Natural killer cell (primary cell): ENCODE measurements at regions not wholly inside any gene's neighbourhood (a gene's known extent, or its start where the extent isn't known, plus 50 kb on each side); places are given as distances from the start of the nearest gene placed in this dataset.

ENCODE experiments used
- ATAC-seq, 3 donors: fragments of 150-1000 bp in 2 of 3; fragments of 200-7000 bp in 1 of 3; cut with Tn5 transposase; 1 replicate in 1 of 3; 2 replicates in 2 of 3; pipeline ENCODE4 v1.10.0; 2021; ENCODE audit warnings: mild to moderate bottlenecking in 2 of 3, moderate library complexity in 2 of 3
- DNase-seq, 2 donors: peaks; one replicate each; pipeline versions ENCODE4 v3.0.0 to v3.0.0-alpha.2; 2013 to 2021; ENCODE audit warnings: mixed read lengths in 1 of 2
- H3K27ac ChIP-seq: one replicate; pipeline ENCODE4 v1.5.1; 2013; ENCODE audit warnings: mild to moderate bottlenecking, low read length
- H3K27me3 ChIP-seq: one replicate; pipeline ENCODE4 v1.6.1; 2013; ENCODE audit warnings: low read length; ENCODE audit not compliant: control insufficient read depth, insufficient read depth
- H3K36me3 ChIP-seq: one replicate; pipeline ENCODE4 v1.6.1; 2013; ENCODE audit warnings: low read length; ENCODE audit not compliant: control insufficient read depth, insufficient read depth
- H3K4me1 ChIP-seq: one replicate; pipeline ENCODE4 v1.6.1; 2013; ENCODE audit warnings: low read length; ENCODE audit not compliant: control insufficient read depth, insufficient read depth
- H3K4me3 ChIP-seq: one replicate; pipeline ENCODE4 v1.5.1; 2013; ENCODE audit warnings: low read length
- H3K9me3 ChIP-seq: one replicate; pipeline ENCODE4 v1.6.1; 2013; ENCODE audit warnings: low read length; ENCODE audit not compliant: control insufficient read depth, insufficient read depth
- H3K27ac Mint-ChIP-seq, 2 donors: one replicate each; pipeline ENCODE4 v1.8.0; 2022; ENCODE audit warnings: mild to moderate bottlenecking in 2 of 2, mixed read lengths in 2 of 2, moderate library complexity in 1 of 2
- H3K27me3 Mint-ChIP-seq, 2 donors: one replicate each; pipeline ENCODE4 v1.8.0; 2022; ENCODE audit warnings: low read depth in 2 of 2, mixed read lengths in 2 of 2
- H3K36me3 Mint-ChIP-seq: one replicate; pipeline ENCODE4 v1.8.0; 2022; ENCODE audit warnings: mixed read lengths
- H3K4me1 Mint-ChIP-seq, 2 donors: one replicate each; pipeline ENCODE4 v1.8.0; 2022; ENCODE audit warnings: mixed read lengths in 2 of 2
- H3K4me3 Mint-ChIP-seq: one replicate; pipeline ENCODE4 v1.8.0; 2022; ENCODE audit warnings: mild to moderate bottlenecking, moderate library complexity, mixed read lengths
- H3K9me3 Mint-ChIP-seq, 2 donors: one replicate each; pipeline ENCODE4 v1.8.0; 2022; ENCODE audit warnings: mixed read lengths in 2 of 2
- WGBS: methylation state at CpG from one replicate; pipeline ENCODE4 v1.1.7; 2013; ENCODE audit warnings: missing lambda C conversion rate; ENCODE audit not compliant: insufficient coverage; 5-methylcytosine and 5-hydroxymethylcytosine counted together
- intact Hi-C: fragments of 100-400 bp; cut with micrococcal nuclease; formaldehyde crosslinking; loops from one replicate; pipeline ENCODE4 v1.14.2; 2022
- TF ChIP-seq, protein P1 (sequence below): fragments of 200-600 bp; IDR thresholded peaks from one replicate; pipeline ENCODE4 v1.8.0; 2022; ENCODE audit warnings: antibody characterized with exemption

DNA sequence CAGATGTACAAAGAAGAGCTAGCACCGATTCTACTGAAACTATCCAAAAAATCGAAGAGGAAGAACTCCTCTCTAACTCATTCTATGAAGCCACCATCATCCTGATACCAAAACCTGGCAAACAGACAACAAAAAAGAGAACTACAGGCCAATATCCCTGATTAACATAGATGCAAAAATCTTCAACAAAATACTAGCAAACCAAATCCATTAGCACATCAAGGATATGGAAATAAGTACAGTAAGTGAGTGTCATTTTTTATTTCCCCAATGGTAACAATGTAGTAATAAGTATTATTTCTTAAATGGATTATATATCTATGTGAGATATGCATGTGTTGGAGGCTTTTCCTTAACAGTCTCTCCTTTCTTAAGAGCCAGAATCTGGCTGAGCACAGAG, 134.5 kb upstream of the SMLR1 start:
- Histone ChIP-seq H3K36me3 (no peaks in the 10 kb centered on the region), H3K27ac (no peak overlapping the region), H3K4me3 (no peak overlapping the region), H3K4me1 (no peaks in the 10 kb centered on the region), H3K9me3 (no peaks in the 10 kb centered on the region), H3K27me3 (no peaks in the 10 kb centered on the region)
- intact Hi-C loops, result no loop called here
- no peak for DNase-seq
- Mint-ChIP-seq H3K27ac (no peak overlapping the region), H3K4me1 (no peaks in the 10 kb centered on the region), H3K9me3 (no peaks in the 10 kb centered on the region), H3K4me3 (no peak overlapping the region), H3K27me3 (peaks cover 2 to 7% of the 10 kb centered on the region in 2 donors), H3K36me3 (no peaks in the 10 kb centered on the region)
- TF ChIP-seq, protein P1, sequence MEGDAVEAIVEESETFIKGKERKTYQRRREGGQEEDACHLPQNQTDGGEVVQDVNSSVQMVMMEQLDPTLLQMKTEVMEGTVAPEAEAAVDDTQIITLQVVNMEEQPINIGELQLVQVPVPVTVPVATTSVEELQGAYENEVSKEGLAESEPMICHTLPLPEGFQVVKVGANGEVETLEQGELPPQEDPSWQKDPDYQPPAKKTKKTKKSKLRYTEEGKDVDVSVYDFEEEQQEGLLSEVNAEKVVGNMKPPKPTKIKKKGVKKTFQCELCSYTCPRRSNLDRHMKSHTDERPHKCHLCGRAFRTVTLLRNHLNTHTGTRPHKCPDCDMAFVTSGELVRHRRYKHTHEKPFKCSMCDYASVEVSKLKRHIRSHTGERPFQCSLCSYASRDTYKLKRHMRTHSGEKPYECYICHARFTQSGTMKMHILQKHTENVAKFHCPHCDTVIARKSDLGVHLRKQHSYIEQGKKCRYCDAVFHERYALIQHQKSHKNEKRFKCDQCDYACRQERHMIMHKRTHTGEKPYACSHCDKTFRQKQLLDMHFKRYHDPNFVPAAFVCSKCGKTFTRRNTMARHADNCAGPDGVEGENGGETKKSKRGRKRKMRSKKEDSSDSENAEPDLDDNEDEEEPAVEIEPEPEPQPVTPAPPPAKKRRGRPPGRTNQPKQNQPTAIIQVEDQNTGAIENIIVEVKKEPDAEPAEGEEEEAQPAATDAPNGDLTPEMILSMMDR, result no peak
- ATAC-seq, result no peak
- WGBS, result 85% methylated on average over 2 of the region's 2 CpGs

- Histone ChIP-seq H3K9me3 (no peaks in the 10 kb centered on the region), H3K4me1 (no peaks in the 10 kb centered on the region), H3K27ac (no peak overlapping the region), H3K36me3 (no peaks in the 10 kb centered on the region), H3K27me3 (no peaks in the 10 kb centered on the region), H3K4me3 (no peak overlapping the region)
- no peak overlapping the region for H3K27ac Mint-ChIP-seq
- ATAC-seq (no peak), DNase-seq (no peak)
- no peaks in the 10 kb centered on the region for H3K4me1 Mint-ChIP-seq
- H3K9me3 Mint-ChIP-seq, result no peaks in the 10 kb centered on the region
- TF ChIP-seq, protein P1, result no peak
- intact Hi-C loops, result no loop called here
- no peak overlapping the region for H3K4me3 Mint-ChIP-seq
- no peaks in the 10 kb centered on the region for H3K36me3 Mint-ChIP-seq
- peaks cover 0 to 7% of the 10 kb centered on the region in 2 donors for H3K27me3 Mint-ChIP-seq
- WGBS, result 57% methylated on average over 1 of the region's 2 CpGs
These were observed 133.3 kb upstream of the SMLR1 start for GRCh38 chr6:130693944-130694343.

DNA sequence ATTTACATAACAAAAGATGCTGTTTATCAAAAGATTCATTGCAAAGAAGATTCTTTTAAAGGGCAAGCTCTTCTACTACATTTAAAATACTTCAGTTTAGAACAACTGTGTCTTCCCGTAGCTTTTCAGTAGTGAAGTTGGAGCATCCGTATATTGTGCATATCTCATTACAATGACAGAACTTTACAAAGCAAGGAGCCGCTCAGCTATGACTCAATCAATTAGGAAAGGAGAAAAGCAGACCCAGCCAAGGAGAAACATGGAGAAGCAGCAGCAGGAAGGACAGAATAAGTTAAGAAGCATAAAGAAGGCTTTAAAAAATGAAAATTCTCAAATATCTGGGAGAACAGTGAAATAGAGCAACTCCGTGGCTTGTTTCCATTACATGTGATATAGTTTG, 132.6 kb upstream of the SMLR1 start:
- intact Hi-C loops, result no loop called here
- H3K36me3 ChIP-seq, result no peaks in the 10 kb centered on the region
- H3K9me3 Mint-ChIP-seq, result no peaks in the 10 kb centered on the region
- H3K27me3 Mint-ChIP-seq, result peaks cover 0 to 7% of the 10 kb centered on the region in 2 donors
- DNase-seq (no peak), ATAC-seq (no peak)
- TF ChIP-seq, protein P1, result no peak
- H3K4me3 Mint-ChIP-seq, result no peak overlapping the region
- H3K4me3 ChIP-seq, result no peak overlapping the region
- no peak overlapping the region for H3K27ac ChIP-seq
- no peaks in the 10 kb centered on the region for H3K4me1 ChIP-seq
- H3K9me3 ChIP-seq, result no peaks in the 10 kb centered on the region
- H3K4me1 Mint-ChIP-seq, result no peaks in the 10 kb centered on the region
- H3K27ac Mint-ChIP-seq, result no peak overlapping the region
- H3K27me3 ChIP-seq, result no peaks in the 10 kb centered on the region
- H3K36me3 Mint-ChIP-seq, result no peaks in the 10 kb centered on the region
- WGBS, result 100% methylated on average over 4 of the region's 4 CpGs

- no peak overlapping the region for H3K27ac ChIP-seq
- Mint-ChIP-seq H3K36me3 (no peaks in the 10 kb centered on the region), H3K27ac (no peak overlapping the region), H3K9me3 (no peaks in the 10 kb centered on the region), H3K4me3 (no peak overlapping the region), H3K4me1 (peaks cover 8 to 10% of the 10 kb centered on the region in 2 donors), H3K27me3 (peaks cover 0 to 7% of the 10 kb centered on the region in 2 donors)
- no peak for DNase-seq
- H3K36me3 ChIP-seq, result no peaks in the 10 kb centered on the region
- intact Hi-C loops, result no loop called here
- no peak overlapping the region for H3K4me3 ChIP-seq
- no peaks in the 10 kb centered on the region for H3K27me3 ChIP-seq
- no peak for ATAC-seq
- TF ChIP-seq, protein P1, result no peak
- peaks cover 8% of the 10 kb centered on the region for H3K4me1 ChIP-seq
- 97% methylated on average over 3 of the region's 3 CpGs for WGBS
- H3K9me3 ChIP-seq, result peaks cover 2% of the 10 kb centered on the region
These were observed 130.4 kb upstream of the SMLR1 start for GRCh38 chr6:130696806-130697205.
